PC-3 (cell line): ENCODE measurements at regions not wholly inside any gene's neighbourhood (a gene's known extent, or its start where the extent isn't known, plus 50 kb on each side); places are given as distances from the start of the nearest gene placed in this dataset.

Experiments
- CTCF ChIP-seq: fragments of 300-600 bp; sonication (generic); conservative IDR thresholded peaks from 2 replicates; pipeline ENCODE4 v1.5.1; 2017; ENCODE audit warnings: antibody characterized with exemption, low read depth, mild to moderate bottlenecking, low read length
- EZH2 ChIP-seq: fragments of 300-600 bp; sonication (generic); IDR thresholded peaks from one replicate; pipeline ENCODE4 v1.6.1; 2017; ENCODE audit warnings: antibody characterized with exemption, mild to moderate bottlenecking, low read length; ENCODE audit not compliant: unreplicated experiment

GRCh38 chr3:69669070-69669469 lies 70.2 kb upstream of the MITF start:
- TF ChIP-seq CTCF (no peak), EZH2 (no peak)
